Astrocyte (in vitro differentiated cells and primary cell): ENCODE measurements at regions not wholly inside any gene's neighbourhood (a gene's known extent, or its start where the extent isn't known, plus 50 kb on each side); places are given as distances from the start of the nearest gene placed in this dataset.

Experiments
- DNase-seq: peaks from one replicate; pipeline ENCODE4 v3.0.0-alpha.2; 2010; ENCODE audit warnings: low read depth
- FAIRE-seq: peaks from 2 replicates; lab custom pipeline; 2011; peaks lifted over from hg19 to GRCh38; lab: Jason Lieb, UNC
- H2AFZ ChIP-seq: 2 replicates; pipeline ENCODE4 v1.6.0; 2012; ENCODE audit warnings: low read depth, low read length, inconsistent platforms
- H3K27ac ChIP-seq: 2 replicates; pipeline ENCODE4 v1.5.1; 2011; ENCODE audit warnings: low read depth, low read length, inconsistent platforms
- H3K27me3 ChIP-seq: 2 replicates; pipeline ENCODE4 v1.6.0; 2011; ENCODE audit warnings: low read length, inconsistent platforms; ENCODE audit not compliant: insufficient read depth
- H3K36me3 ChIP-seq: 2 replicates; pipeline ENCODE4 v1.5.1; 2011; ENCODE audit warnings: low read length, inconsistent platforms; ENCODE audit not compliant: insufficient read depth
- H3K4me1 ChIP-seq: 2 replicates; pipeline ENCODE4 v1.5.1; 2011; ENCODE audit warnings: low read length, inconsistent platforms; ENCODE audit not compliant: insufficient read depth
- H3K4me2 ChIP-seq: 2 replicates; pipeline ENCODE4 v1.6.0; 2012; ENCODE audit warnings: low read length, inconsistent platforms
- H3K4me3 ChIP-seq: 2 replicates; pipeline ENCODE4 v1.5.1; 2011; ENCODE audit warnings: low read depth, mild to moderate bottlenecking, low read length, inconsistent platforms; ENCODE audit not compliant: insufficient read depth
- H3K79me2 ChIP-seq: 2 replicates; pipeline ENCODE4 v1.6.0; 2012; ENCODE audit warnings: mild to moderate bottlenecking, low read length, inconsistent platforms; ENCODE audit not compliant: insufficient read depth
- H3K9ac ChIP-seq: 2 replicates; pipeline ENCODE4 v1.6.0; 2012; ENCODE audit warnings: mild to moderate bottlenecking, low read length, inconsistent platforms
- H3K9me3 ChIP-seq: 2 replicates; pipeline ENCODE4 v1.5.1; 2012; ENCODE audit warnings: low read depth, mild to moderate bottlenecking, low read length, inconsistent platforms; ENCODE audit not compliant: insufficient read depth
- H4K20me1 ChIP-seq: 2 replicates; pipeline ENCODE4 v1.6.0; 2012; ENCODE audit warnings: low read length, inconsistent platforms; ENCODE audit not compliant: insufficient read depth
- H3K27ac Mint-ChIP-seq: one replicate; pipeline ENCODE4 v1.8.0; 2021; ENCODE audit warnings: mild to moderate bottlenecking, mixed read lengths; ENCODE audit not compliant: unreplicated experiment
- H3K27me3 Mint-ChIP-seq: one replicate; pipeline ENCODE4 v1.8.0; 2021; ENCODE audit warnings: low read depth, mixed read lengths; ENCODE audit not compliant: unreplicated experiment
- H3K36me3 Mint-ChIP-seq: one replicate; pipeline ENCODE4 v1.8.0; 2021; ENCODE audit warnings: low read depth, mixed read lengths; ENCODE audit not compliant: unreplicated experiment
- H3K4me1 Mint-ChIP-seq: one replicate; pipeline ENCODE4 v1.8.0; 2021; ENCODE audit warnings: low read depth, mixed read lengths; ENCODE audit not compliant: unreplicated experiment
- H3K4me3 Mint-ChIP-seq: one replicate; pipeline ENCODE4 v1.8.0; 2021; ENCODE audit warnings: mild to moderate bottlenecking, moderate library complexity, mixed read lengths; ENCODE audit not compliant: unreplicated experiment
- H3K9me3 Mint-ChIP-seq: one replicate; pipeline ENCODE4 v1.8.0; 2021; ENCODE audit warnings: mild to moderate bottlenecking, mixed read lengths; ENCODE audit not compliant: unreplicated experiment
- CTCF ChIP-seq: IDR thresholded peaks from 2 replicates; pipeline ENCODE4 v1.5.1; 2011; ENCODE audit warnings: low read depth, mild to moderate bottlenecking, inconsistent platforms, low read length, moderate library complexity; ENCODE audit not compliant: insufficient read depth
- EZH2 ChIP-seq: IDR thresholded peaks from 2 replicates; pipeline ENCODE4 v1.6.1; 2012; ENCODE audit warnings: mild to moderate bottlenecking, low read length, inconsistent platforms; ENCODE audit not compliant: insufficient read depth

- no peak overlapping the region for H3K4me3 ChIP-seq
- FAIRE-seq (no peak), DNase-seq (no peak)
- no peak overlapping the region for H3K4me2 ChIP-seq
- H3K9me3 ChIP-seq: no peaks in the 10 kb centered on the region
- Mint-ChIP-seq H3K27me3 (no peaks in the 10 kb centered on the region), H3K27ac (no peak overlapping the region), H3K36me3 (no peaks in the 10 kb centered on the region), H3K4me3 (no peak overlapping the region), H3K9me3 (no peaks in the 10 kb centered on the region), H3K4me1 (peaks cover 1% of the 10 kb centered on the region)
- peaks cover 3% of the 10 kb centered on the region for H4K20me1 ChIP-seq
- no peaks in the 10 kb centered on the region for H3K27me3 ChIP-seq
- H2AFZ ChIP-seq: no peak overlapping the region
- H3K9ac ChIP-seq: no peak overlapping the region
- no peak overlapping the region for H3K27ac ChIP-seq
- H3K79me2 ChIP-seq: no peaks in the 10 kb centered on the region
- H3K36me3 ChIP-seq: no peaks in the 10 kb centered on the region
- TF ChIP-seq CTCF (no peak), EZH2 (no peak)
- no peaks in the 10 kb centered on the region for H3K4me1 ChIP-seq
Observed at GRCh38 chr2:144239726-144240125, 280.2 kb downstream of the ZEB2 start.

GRCh38 chr2:144239306-144239705 lies 280.6 kb downstream of the ZEB2 start:
- Mint-ChIP-seq H3K4me1 (peaks cover 1% of the 10 kb centered on the region), H3K36me3 (peaks cover 1% of the 10 kb centered on the region), H3K9me3 (no peaks in the 10 kb centered on the region), H3K27me3 (no peaks in the 10 kb centered on the region), H3K27ac (no peak overlapping the region), H3K4me3 (no peak overlapping the region)
- no peak overlapping the region for H3K4me2 ChIP-seq
- H3K27me3 ChIP-seq: no peaks in the 10 kb centered on the region
- no peak for DNase-seq
- no peak overlapping the region for H3K27ac ChIP-seq
- no peak overlapping the region for H3K4me3 ChIP-seq
- no peak overlapping the region for H2AFZ ChIP-seq
- H3K9me3 ChIP-seq: no peaks in the 10 kb centered on the region
- FAIRE-seq: no peak
- H3K79me2 ChIP-seq: no peaks in the 10 kb centered on the region
- peaks cover 3% of the 10 kb centered on the region for H4K20me1 ChIP-seq
- H3K9ac ChIP-seq: no peak overlapping the region
- no peak for TF ChIP-seq CTCF
- TF ChIP-seq EZH2: no peak
- H3K36me3 ChIP-seq: no peaks in the 10 kb centered on the region
- H3K4me1 ChIP-seq: no peaks in the 10 kb centered on the region

- Histone ChIP-seq H2AFZ (no peak overlapping the region), H4K20me1 (peaks cover 3% of the 10 kb centered on the region), H3K27me3 (no peaks in the 10 kb centered on the region), H3K4me3 (no peak overlapping the region), H3K36me3 (no peaks in the 10 kb centered on the region), H3K4me1 (no peaks in the 10 kb centered on the region), H3K4me2 (no peak overlapping the region), H3K9me3 (no peaks in the 10 kb centered on the region), H3K9ac (no peak overlapping the region), H3K27ac (no peak overlapping the region), H3K79me2 (no peaks in the 10 kb centered on the region)
- Mint-ChIP-seq H3K27me3 (no peaks in the 10 kb centered on the region), H3K36me3 (peaks cover 2% of the 10 kb centered on the region), H3K4me1 (peaks cover 1% of the 10 kb centered on the region), H3K27ac (no peak overlapping the region), H3K4me3 (no peak overlapping the region), H3K9me3 (no peaks in the 10 kb centered on the region)
- DNase-seq (no peak), FAIRE-seq (no peak)
- no peak for TF ChIP-seq CTCF
- no peak for TF ChIP-seq EZH2
Observed at GRCh38 chr2:144237830-144238627, 281.9 kb downstream of the ZEB2 start.
